CD14-positive monocyte (primary cell): ENCODE measurements at regions not wholly inside any gene's neighbourhood (a gene's known extent, or its start where the extent isn't known, plus 50 kb on each side); places are given as distances from the start of the nearest gene placed in this dataset.

Source experiments
- DNase-seq, 3 donors: peaks; one replicate each; pipeline ENCODE4 v3.0.0-alpha.2; 2011 to 2022
- H2AFZ ChIP-seq: 2 replicates; pipeline ENCODE4 v1.6.0; 2012; ENCODE audit warnings: mild to moderate bottlenecking, low read depth, low read length, inconsistent platforms; ENCODE audit not compliant: insufficient read depth, poor library complexity, severe bottlenecking
- H3K27ac ChIP-seq, 2 donors: 1 replicate in 1 of 2; 2 replicates in 1 of 2; pipeline ENCODE4 v1.5.1; 2012 to 2013; ENCODE audit warnings: low read length in 2 of 2, control low read depth in 1 of 2, inconsistent platforms in 1 of 2, low read depth in 1 of 2, mild to moderate bottlenecking in 1 of 2
- H3K27me3 ChIP-seq, 2 donors: one replicate each; pipeline versions ENCODE4 v1.6.0 to v1.6.1; 2011 to 2013; ENCODE audit warnings: low read length in 2 of 2; ENCODE audit not compliant: control insufficient read depth in 2 of 2, insufficient read depth in 2 of 2
- H3K36me3 ChIP-seq, 2 donors: replicated peaks in 1 of 2; 1 replicate in 1 of 2; 2 replicates in 1 of 2; pipeline versions ENCODE4 v1.5.1 to v1.6.1; 2012 to 2013; ENCODE audit warnings: low read length in 2 of 2, control low read depth in 1 of 2, inconsistent platforms in 1 of 2, mild to moderate bottlenecking in 1 of 2; ENCODE audit not compliant: insufficient read depth in 2 of 2, control insufficient read depth in 1 of 2
- H3K4me1 ChIP-seq, 2 donors: 1 replicate in 1 of 2; 2 replicates in 1 of 2; pipeline versions ENCODE4 v1.5.1 to v1.6.1; 2012 to 2013; ENCODE audit warnings: low read length in 2 of 2, control low read depth in 1 of 2, inconsistent platforms in 1 of 2, mild to moderate bottlenecking in 1 of 2, moderate library complexity in 1 of 2; ENCODE audit not compliant: insufficient read depth in 2 of 2, control insufficient read depth in 1 of 2
- H3K4me2 ChIP-seq: replicated peaks from 2 replicates; pipeline ENCODE3; 2012; ENCODE audit warnings: low read length, moderate library complexity, mild to moderate bottlenecking; ENCODE audit not compliant: poor library complexity, severe bottlenecking; ENCODE audit errors: extremely low read depth
- H3K4me3 ChIP-seq, 3 experiments: fragments of 200-600 bp in 1 of 3; sonication (generic) in 1 of 3; replicated peaks in 1 of 3; 1 replicate in 2 of 3; 2 replicates in 1 of 3; pipeline ENCODE4 v1.5.1; 2011 to 2013; ENCODE audit warnings: low read length in 3 of 3, mild to moderate bottlenecking in 3 of 3, control low read depth in 2 of 3, low read depth in 2 of 3, inconsistent platforms in 1 of 3, moderate library complexity in 1 of 3
- H3K79me2 ChIP-seq: 2 replicates; pipeline ENCODE4 v1.6.0; 2012; ENCODE audit warnings: mild to moderate bottlenecking, control low read depth, inconsistent platforms, low read length, moderate library complexity; ENCODE audit not compliant: insufficient read depth
- H3K9ac ChIP-seq: 2 replicates; pipeline ENCODE4 v1.6.0; 2017; ENCODE audit warnings: low read length, mild to moderate bottlenecking; ENCODE audit not compliant: insufficient read depth, poor library complexity, severe bottlenecking
- H3K9me3 ChIP-seq, 2 donors: replicated peaks in 1 of 2; 1 replicate in 1 of 2; 2 replicates in 1 of 2; pipeline versions ENCODE4 v1.5.1 to v1.6.1; 2012 to 2013; ENCODE audit warnings: low read length in 2 of 2, control low read depth in 1 of 2; ENCODE audit not compliant: control insufficient read depth in 1 of 2, insufficient read depth in 1 of 2
- H4K20me1 ChIP-seq: 2 replicates; pipeline ENCODE4 v1.6.0; 2012; ENCODE audit warnings: mild to moderate bottlenecking, low read length, control low read depth, moderate library complexity; ENCODE audit not compliant: insufficient read depth
- H3K27ac Mint-ChIP-seq, 7 donors: one replicate each; pipeline ENCODE4 v1.8.0; 2020; ENCODE audit warnings: mild to moderate bottlenecking in 7 of 7, mixed read lengths in 7 of 7, moderate library complexity in 6 of 7, inconsistent platforms in 2 of 7
- H3K27me3 Mint-ChIP-seq, 3 donors: one replicate each; pipeline ENCODE4 v1.8.0; 2021 to 2022; ENCODE audit warnings: low read depth in 3 of 3, mild to moderate bottlenecking in 3 of 3, mixed read lengths in 3 of 3, moderate library complexity in 3 of 3, inconsistent platforms in 1 of 3
- H3K36me3 Mint-ChIP-seq, 2 donors: one replicate each; pipeline ENCODE4 v1.8.0; 2020; ENCODE audit warnings: mixed read lengths in 2 of 2, inconsistent platforms in 1 of 2, mild to moderate bottlenecking in 1 of 2
- H3K4me1 Mint-ChIP-seq: one replicate; pipeline ENCODE4 v1.8.0; 2020; ENCODE audit warnings: mild to moderate bottlenecking, mixed read lengths
- H3K4me3 Mint-ChIP-seq, 2 donors: one replicate each; pipeline ENCODE4 v1.8.0; 2020; ENCODE audit warnings: mild to moderate bottlenecking in 2 of 2, mixed read lengths in 2 of 2, moderate library complexity in 1 of 2
- H3K9me3 Mint-ChIP-seq, 7 donors: one replicate each; pipeline ENCODE4 v1.8.0; 2020 to 2022; ENCODE audit warnings: mixed read lengths in 7 of 7, mild to moderate bottlenecking in 6 of 7, moderate library complexity in 6 of 7, inconsistent platforms in 2 of 7
- WGBS: methylation state at CpG from one replicate; pipeline ENCODE4 v1.1.5; 2013; ENCODE audit warnings: missing lambda C conversion rate; ENCODE audit not compliant: insufficient coverage; 5-methylcytosine and 5-hydroxymethylcytosine counted together
- intact Hi-C, 2 donors: fragments of 100-400 bp; cut with micrococcal nuclease; formaldehyde crosslinking; loops; one replicate each; pipeline versions ENCODE4 v1.15.0 to v1.15.1; 2023
- TF ChIP-seq, protein P1 (sequence below): fragments of 200-600 bp; IDR thresholded peaks from one replicate; pipeline ENCODE4 v1.8.0; 2022; ENCODE audit warnings: antibody characterized with exemption, mild to moderate bottlenecking

- Histone ChIP-seq H3K27me3 (peaks cover 0 to 2% of the 10 kb centered on the region in 2 donors), H3K79me2 (no peaks in the 10 kb centered on the region), H4K20me1 (no peaks in the 10 kb centered on the region), H3K9me3 (no peaks in the 10 kb centered on the region), H3K9ac (no peak overlapping the region), H3K27ac (no peak overlapping the region), H3K36me3 (no peaks in the 10 kb centered on the region), H3K4me3 (no peak overlapping the region), H3K4me2 (no peak overlapping the region), H2AFZ (no peak overlapping the region), H3K4me1 (no peaks in the 10 kb centered on the region)
- TF ChIP-seq, protein P1, sequence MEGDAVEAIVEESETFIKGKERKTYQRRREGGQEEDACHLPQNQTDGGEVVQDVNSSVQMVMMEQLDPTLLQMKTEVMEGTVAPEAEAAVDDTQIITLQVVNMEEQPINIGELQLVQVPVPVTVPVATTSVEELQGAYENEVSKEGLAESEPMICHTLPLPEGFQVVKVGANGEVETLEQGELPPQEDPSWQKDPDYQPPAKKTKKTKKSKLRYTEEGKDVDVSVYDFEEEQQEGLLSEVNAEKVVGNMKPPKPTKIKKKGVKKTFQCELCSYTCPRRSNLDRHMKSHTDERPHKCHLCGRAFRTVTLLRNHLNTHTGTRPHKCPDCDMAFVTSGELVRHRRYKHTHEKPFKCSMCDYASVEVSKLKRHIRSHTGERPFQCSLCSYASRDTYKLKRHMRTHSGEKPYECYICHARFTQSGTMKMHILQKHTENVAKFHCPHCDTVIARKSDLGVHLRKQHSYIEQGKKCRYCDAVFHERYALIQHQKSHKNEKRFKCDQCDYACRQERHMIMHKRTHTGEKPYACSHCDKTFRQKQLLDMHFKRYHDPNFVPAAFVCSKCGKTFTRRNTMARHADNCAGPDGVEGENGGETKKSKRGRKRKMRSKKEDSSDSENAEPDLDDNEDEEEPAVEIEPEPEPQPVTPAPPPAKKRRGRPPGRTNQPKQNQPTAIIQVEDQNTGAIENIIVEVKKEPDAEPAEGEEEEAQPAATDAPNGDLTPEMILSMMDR = no peak
- DNase-seq = no peak
- no peaks in the 10 kb centered on the region for H3K36me3 Mint-ChIP-seq
- 96% methylated on average over 8 of the region's 14 CpGs for WGBS
- H3K27me3 Mint-ChIP-seq = peaks cover 2 to 5% (median 4%) of the 10 kb centered on the region in 3 donors
- no peaks in the 10 kb centered on the region for H3K9me3 Mint-ChIP-seq
- no peak overlapping the region for H3K27ac Mint-ChIP-seq
- no peaks in the 10 kb centered on the region for H3K4me1 Mint-ChIP-seq
- intact Hi-C loops = loop anchor here in 1 of 2 donors (10.0 kb wide), 1 partner anchor 1574 kb away; no protein-coding TSS in a partner anchor
- H3K4me3 Mint-ChIP-seq = no peak overlapping the region
Measured at GRCh38 chr6:168950858-168951214, 302.8 kb downstream of the THBS2 start.

GRCh38 chr6:168949981-168950857 is 303.4 kb downstream of the THBS2 start:
- H3K4me1 Mint-ChIP-seq = no peaks in the 10 kb centered on the region
- intact Hi-C loops = loop anchor here in 1 of 2 donors (10.0 kb wide), 1 partner anchor 1575 kb away; no protein-coding TSS in a partner anchor
- Histone ChIP-seq H3K4me2 (no peak overlapping the region), H3K9me3 (no peaks in the 10 kb centered on the region), H3K36me3 (no peaks in the 10 kb centered on the region), H3K4me1 (no peaks in the 10 kb centered on the region), H4K20me1 (no peaks in the 10 kb centered on the region), H3K27me3 (no peaks in the 10 kb centered on the region), H2AFZ (no peak overlapping the region), H3K27ac (no peak overlapping the region), H3K4me3 (no peak overlapping the region), H3K79me2 (no peaks in the 10 kb centered on the region), H3K9ac (no peak overlapping the region)
- no peak for DNase-seq
- H3K9me3 Mint-ChIP-seq = no peaks in the 10 kb centered on the region
- no peaks in the 10 kb centered on the region for H3K36me3 Mint-ChIP-seq
- TF ChIP-seq, protein P1 = no peak
- WGBS = 73% methylated on average over 6 of the region's 10 CpGs
- H3K4me3 Mint-ChIP-seq = no peak overlapping the region
- peaks cover 2 to 5% (median 4%) of the 10 kb centered on the region in 3 donors for H3K27me3 Mint-ChIP-seq
- no peak overlapping the region for H3K27ac Mint-ChIP-seq
